ENCODE measurements at regions not wholly inside any gene's neighbourhood (a gene's known extent, or its start where the extent isn't known, plus 50 kb on each side); places are given as distances from the start of the nearest gene placed in this dataset.

GRCh38 chr4:180280726-180281297, 1962.4 kb upstream of the TENM3 start:
- TF ChIP-seq, protein P1, sequence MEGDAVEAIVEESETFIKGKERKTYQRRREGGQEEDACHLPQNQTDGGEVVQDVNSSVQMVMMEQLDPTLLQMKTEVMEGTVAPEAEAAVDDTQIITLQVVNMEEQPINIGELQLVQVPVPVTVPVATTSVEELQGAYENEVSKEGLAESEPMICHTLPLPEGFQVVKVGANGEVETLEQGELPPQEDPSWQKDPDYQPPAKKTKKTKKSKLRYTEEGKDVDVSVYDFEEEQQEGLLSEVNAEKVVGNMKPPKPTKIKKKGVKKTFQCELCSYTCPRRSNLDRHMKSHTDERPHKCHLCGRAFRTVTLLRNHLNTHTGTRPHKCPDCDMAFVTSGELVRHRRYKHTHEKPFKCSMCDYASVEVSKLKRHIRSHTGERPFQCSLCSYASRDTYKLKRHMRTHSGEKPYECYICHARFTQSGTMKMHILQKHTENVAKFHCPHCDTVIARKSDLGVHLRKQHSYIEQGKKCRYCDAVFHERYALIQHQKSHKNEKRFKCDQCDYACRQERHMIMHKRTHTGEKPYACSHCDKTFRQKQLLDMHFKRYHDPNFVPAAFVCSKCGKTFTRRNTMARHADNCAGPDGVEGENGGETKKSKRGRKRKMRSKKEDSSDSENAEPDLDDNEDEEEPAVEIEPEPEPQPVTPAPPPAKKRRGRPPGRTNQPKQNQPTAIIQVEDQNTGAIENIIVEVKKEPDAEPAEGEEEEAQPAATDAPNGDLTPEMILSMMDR (IDR thresholded peaks at IDR 0.05), result no peak
- no peak for TF ChIP-seq POLR2A (IDR thresholded peaks at IDR 0.05; ENCODE audit: low read depth)
- no peak for TF ChIP-seq POLR2AphosphoS5 (IDR thresholded peaks at IDR 0.05)

Data from esophagus muscularis mucosa (tissue), 3 donors.